Esophagus muscularis mucosa (tissue), 4 donors: ENCODE measurements at regions not wholly inside any gene's neighbourhood (a gene's known extent, or its start where the extent isn't known, plus 50 kb on each side); places are given as distances from the start of the nearest gene placed in this dataset.

Source experiments
- EP300 ChIP-seq: sonication (generic); formaldehyde crosslinking; IDR thresholded peaks from one replicate; pipeline ENCODE4 v1.6.1; 2017; ENCODE audit warnings: antibody characterized with exemption
- POLR2A ChIP-seq: fragments of 450-650 bp; IDR thresholded peaks from one replicate; pipeline ENCODE4 v1.6.1; 2017; ENCODE audit warnings: antibody characterized with exemption, moderate library complexity, mild to moderate bottlenecking, low read depth
- POLR2AphosphoS5 ChIP-seq, 2 donors: sonication (generic); formaldehyde crosslinking; IDR thresholded peaks; one replicate each; pipeline ENCODE4 v1.6.1; 2017; ENCODE audit warnings: antibody characterized with exemption in 2 of 2
- TF ChIP-seq, protein P1 (sequence below), 3 experiments: fragments of 200-600 bp in 2 of 3; fragments of 450-650 bp in 1 of 3; sonication (generic) in 2 of 3; IDR thresholded peaks; one replicate each; pipeline ENCODE4 v1.5.1; 2017 to 2019; ENCODE audit warnings: antibody characterized with exemption in 3 of 3, mild to moderate bottlenecking in 2 of 3, moderate library complexity in 1 of 3

DNA sequence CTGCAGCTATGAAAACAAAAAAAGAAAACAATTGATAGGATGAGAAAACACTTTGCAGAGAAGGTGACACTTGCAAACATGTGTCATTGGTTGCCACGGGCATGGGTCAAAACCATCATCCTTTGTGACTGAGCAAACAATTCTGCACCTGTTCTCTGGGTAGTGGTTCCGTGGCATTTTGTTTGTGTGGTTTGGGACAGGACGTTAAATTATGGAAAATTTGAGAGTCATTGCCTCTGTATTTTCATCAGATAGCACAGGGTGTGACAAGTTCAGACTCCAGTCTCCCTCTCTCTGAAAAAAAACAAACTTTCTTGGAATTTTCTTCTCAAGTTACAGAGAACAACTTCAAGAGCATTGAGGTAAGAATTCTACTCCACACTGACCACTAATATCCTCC is 113.4 kb upstream of the HMHB1 start:
- TF ChIP-seq, protein P1, sequence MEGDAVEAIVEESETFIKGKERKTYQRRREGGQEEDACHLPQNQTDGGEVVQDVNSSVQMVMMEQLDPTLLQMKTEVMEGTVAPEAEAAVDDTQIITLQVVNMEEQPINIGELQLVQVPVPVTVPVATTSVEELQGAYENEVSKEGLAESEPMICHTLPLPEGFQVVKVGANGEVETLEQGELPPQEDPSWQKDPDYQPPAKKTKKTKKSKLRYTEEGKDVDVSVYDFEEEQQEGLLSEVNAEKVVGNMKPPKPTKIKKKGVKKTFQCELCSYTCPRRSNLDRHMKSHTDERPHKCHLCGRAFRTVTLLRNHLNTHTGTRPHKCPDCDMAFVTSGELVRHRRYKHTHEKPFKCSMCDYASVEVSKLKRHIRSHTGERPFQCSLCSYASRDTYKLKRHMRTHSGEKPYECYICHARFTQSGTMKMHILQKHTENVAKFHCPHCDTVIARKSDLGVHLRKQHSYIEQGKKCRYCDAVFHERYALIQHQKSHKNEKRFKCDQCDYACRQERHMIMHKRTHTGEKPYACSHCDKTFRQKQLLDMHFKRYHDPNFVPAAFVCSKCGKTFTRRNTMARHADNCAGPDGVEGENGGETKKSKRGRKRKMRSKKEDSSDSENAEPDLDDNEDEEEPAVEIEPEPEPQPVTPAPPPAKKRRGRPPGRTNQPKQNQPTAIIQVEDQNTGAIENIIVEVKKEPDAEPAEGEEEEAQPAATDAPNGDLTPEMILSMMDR (IDR thresholded peaks at IDR 0.05) = no peak
- TF ChIP-seq POLR2AphosphoS5 (IDR thresholded peaks at IDR 0.05) = no peak
- TF ChIP-seq EP300 = no peak
- no peak for TF ChIP-seq POLR2A
